ENCODE measurements at regions not wholly inside any gene's neighbourhood (a gene's known extent, or its start where the extent isn't known, plus 50 kb on each side); places are given as distances from the start of the nearest gene placed in this dataset.

GRCh38 chr6:103982574-103982973 is 877.1 kb downstream of the HACE1 start:
- intact Hi-C loops (cut with DNase I) = no loop called here
- WGBS (ENCODE audit: insufficient coverage, low coverage, low lambda C conversion rate, missing lambda C conversion rate) = 49% methylated on average over 4 of the region's 4 CpGs
- Histone ChIP-seq H3K4me1 (no peaks in the 10 kb centered on the region), H3K36me3 (no peaks in the 10 kb centered on the region), H3K9me3 (no peaks in the 10 kb centered on the region), H3K4me3 (no peak overlapping the region), H3K27me3 (no peaks in the 10 kb centered on the region), H3K27ac (no peak overlapping the region)
- ATAC-seq (no peak), DNase-seq (no peak)
- TF ChIP-seq CTCF (IDR thresholded peaks at IDR 0.05) (no peak), POLR2A (IDR thresholded peaks at IDR 0.05) (no peak)

DNA sequence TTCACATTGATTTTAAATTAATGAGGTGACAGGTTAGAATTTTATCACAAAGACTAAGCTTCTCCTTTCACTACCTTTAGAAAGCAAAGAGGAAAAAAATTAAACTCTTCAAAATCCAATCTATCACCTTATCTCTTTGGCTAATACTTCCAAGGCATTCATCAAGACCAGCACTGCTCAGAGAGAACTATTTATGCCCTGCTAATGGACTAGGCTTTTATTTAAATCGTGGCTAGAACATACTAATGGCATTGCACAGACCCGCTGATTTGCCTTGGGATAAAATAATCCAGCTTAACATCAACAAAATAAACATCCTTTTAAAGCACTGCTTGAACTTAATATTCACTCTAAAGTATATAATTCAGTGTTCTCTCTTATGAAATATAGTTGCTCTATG is 880.4 kb downstream of the HACE1 start:
- no peak for DNase-seq
- Histone ChIP-seq H3K36me3 (no peaks in the 10 kb centered on the region), H3K27ac (no peak overlapping the region), H3K27me3 (no peaks in the 10 kb centered on the region), H3K4me1 (no peaks in the 10 kb centered on the region), H3K4me3 (no peak overlapping the region), H3K9me3 (no peaks in the 10 kb centered on the region)
- TF ChIP-seq CTCF (IDR thresholded peaks at IDR 0.05) (no peak), POLR2A (IDR thresholded peaks at IDR 0.05) (no peak)
- intact Hi-C loops (cut with DNase I) = no loop called here
- no peak for ATAC-seq
- 50% methylated on average over 2 of the region's 2 CpGs for WGBS (ENCODE audit: insufficient coverage, low coverage, low lambda C conversion rate, missing lambda C conversion rate)

GRCh38 chr6:103937389-103937788 is 922.3 kb downstream of the HACE1 start:
- Histone ChIP-seq H3K36me3 (no peaks in the 10 kb centered on the region), H3K9me3 (no peaks in the 10 kb centered on the region), H3K27ac (no peak overlapping the region), H3K27me3 (no peaks in the 10 kb centered on the region), H3K4me3 (no peak overlapping the region), H3K4me1 (no peaks in the 10 kb centered on the region)
- ATAC-seq = no peak
- no peak for TF ChIP-seq POLR2A (IDR thresholded peaks at IDR 0.05)
- no peak for TF ChIP-seq CTCF (IDR thresholded peaks at IDR 0.05)
- intact Hi-C loops (cut with DNase I) = no loop called here
- no peak for DNase-seq

- intact Hi-C loops (cut with DNase I) = no loop called here
- Histone ChIP-seq H3K27ac (no peak overlapping the region), H3K9me3 (no peaks in the 10 kb centered on the region), H3K36me3 (no peaks in the 10 kb centered on the region), H3K27me3 (no peaks in the 10 kb centered on the region), H3K4me1 (no peaks in the 10 kb centered on the region), H3K4me3 (no peak overlapping the region)
- TF ChIP-seq CTCF (IDR thresholded peaks at IDR 0.05) (no peak), POLR2A (IDR thresholded peaks at IDR 0.05) (no peak)
- WGBS (ENCODE audit: insufficient coverage, low coverage, low lambda C conversion rate, missing lambda C conversion rate) = 64% methylated on average over 2 of the region's 2 CpGs
- DNase-seq = no peak
- ATAC-seq = no peak
Observed at GRCh38 chr6:103925317-103925716, 934.4 kb downstream of the HACE1 start.

- Histone ChIP-seq H3K36me3 (no peaks in the 10 kb centered on the region), H3K27me3 (no peaks in the 10 kb centered on the region), H3K4me1 (no peaks in the 10 kb centered on the region), H3K4me3 (no peak overlapping the region), H3K27ac (no peak overlapping the region), H3K9me3 (no peaks in the 10 kb centered on the region)
- no peak for ATAC-seq
- intact Hi-C loops (cut with DNase I) = no loop called here
- TF ChIP-seq CTCF (IDR thresholded peaks at IDR 0.05) (no peak), POLR2A (IDR thresholded peaks at IDR 0.05) (no peak)
- DNase-seq = no peak
Observed at GRCh38 chr6:103910018-103910417, 949.7 kb downstream of the HACE1 start.
